ENCODE measurements at regions not wholly inside any gene's neighbourhood (a gene's known extent, or its start where the extent isn't known, plus 50 kb on each side); places are given as distances from the start of the nearest gene placed in this dataset.

DNA sequence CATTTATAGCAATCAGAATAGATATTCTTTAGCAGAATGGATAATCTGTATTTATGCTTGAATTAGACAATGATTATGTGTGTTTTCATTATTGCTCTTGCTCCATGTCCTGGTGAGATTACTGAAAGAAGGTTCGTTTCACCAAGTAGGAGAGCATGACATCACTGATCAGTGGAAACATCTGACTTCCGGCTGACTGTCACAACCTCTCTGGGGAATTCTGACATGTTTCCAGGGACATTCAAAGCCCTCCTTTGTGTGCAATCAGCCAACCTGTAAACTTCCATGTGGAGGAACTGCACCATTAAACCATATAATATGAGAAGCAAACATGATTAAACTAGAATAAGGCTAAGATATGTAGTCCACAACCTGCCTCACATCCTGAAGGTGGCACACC, 424.8 kb upstream of the ADGRL4 start:
- Histone ChIP-seq H3K4me2 (ENCODE audit: unreplicated experiment) (no peak overlapping the region), H3K4me3 (no peak overlapping the region), H3K27ac (no peak overlapping the region), H2AFZ (no peak overlapping the region), H3K36me3 (ENCODE audit: low read depth) (no peaks in the 10 kb centered on the region), H3K79me2 (ENCODE audit: insufficient read depth) (no peaks in the 10 kb centered on the region), H3F3A (ENCODE audit: insufficient read depth) (no peaks in the 10 kb centered on the region), H4K20me1 (ENCODE audit: insufficient read depth) (no peaks in the 10 kb centered on the region), H3K4me1 (ENCODE audit: insufficient read depth) (no peaks in the 10 kb centered on the region), H3K9me3 (ENCODE audit: low read depth) (no peaks in the 10 kb centered on the region), H3K9ac (no peak overlapping the region), H3K9me2 (ENCODE audit: insufficient read depth) (no peaks in the 10 kb centered on the region), H3K27me3 (replicated peaks; ENCODE audit: insufficient read depth) (no peaks in the 10 kb centered on the region)
- DNase-seq: no peak
- in situ Hi-C loops (cut with MboI): no loop called here
- TF ChIP-seq EZH2phosphoT487 (IDR thresholded peaks at IDR 0.05; ENCODE audit: insufficient read depth, low read depth) (no peak), EZH2 (IDR thresholded peaks at IDR 0.05; ENCODE audit: insufficient read depth, poor library complexity, severe bottlenecking) (no peak)
- WGBS, 2 experiments (ENCODE audit: low coverage in 1 of 2, low lambda C conversion rate in 2 of 2, missing lambda C conversion rate in 2 of 2): 3 to 4% methylated on average over 2 of the region's 2 CpGs

DNA sequence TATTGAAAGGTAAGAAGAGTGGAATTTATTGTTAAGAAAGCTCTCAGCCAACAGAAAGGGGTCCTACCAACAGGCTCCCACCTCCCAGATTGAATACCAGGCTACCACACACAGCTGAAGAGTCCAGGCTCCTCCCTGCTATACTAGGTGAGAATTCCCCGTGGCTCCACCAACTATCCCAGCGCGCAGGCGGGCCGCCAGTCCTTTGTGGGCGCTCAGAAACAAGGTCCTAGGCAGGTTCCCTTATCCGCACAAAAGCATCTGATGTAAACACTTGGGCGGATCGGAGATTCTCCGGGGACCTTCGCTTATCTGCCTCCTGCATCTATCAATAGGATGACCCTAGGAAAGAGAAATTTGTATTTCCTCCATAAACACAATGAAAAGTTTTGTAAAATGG, 423.9 kb upstream of the ADGRL4 start:
- H3K27me3 ChIP-seq (replicated peaks; ENCODE audit: insufficient read depth): no peaks in the 10 kb centered on the region
- H3K4me3 ChIP-seq: no peak overlapping the region
- DNase-seq: no peak
- H3K4me1 ChIP-seq (ENCODE audit: insufficient read depth): no peaks in the 10 kb centered on the region
- no peaks in the 10 kb centered on the region for H4K20me1 ChIP-seq (ENCODE audit: insufficient read depth)
- no peak for TF ChIP-seq EZH2phosphoT487 (IDR thresholded peaks at IDR 0.05; ENCODE audit: insufficient read depth, low read depth)
- no peak for TF ChIP-seq EZH2 (IDR thresholded peaks at IDR 0.05; ENCODE audit: insufficient read depth, poor library complexity, severe bottlenecking)
- no peak overlapping the region for H2AFZ ChIP-seq
- H3K4me2 ChIP-seq (ENCODE audit: unreplicated experiment): no peak overlapping the region
- no peaks in the 10 kb centered on the region for H3K9me2 ChIP-seq (ENCODE audit: insufficient read depth)
- H3K79me2 ChIP-seq (ENCODE audit: insufficient read depth): no peaks in the 10 kb centered on the region
- H3K9me3 ChIP-seq (ENCODE audit: low read depth): no peaks in the 10 kb centered on the region
- H3F3A ChIP-seq (ENCODE audit: insufficient read depth): no peaks in the 10 kb centered on the region
- 64 to 69% methylated on average over 11 of the region's 11 CpGs for WGBS, 2 experiments (ENCODE audit: low coverage in 1 of 2, low lambda C conversion rate in 2 of 2, missing lambda C conversion rate in 2 of 2)
- no peaks in the 10 kb centered on the region for H3K36me3 ChIP-seq (ENCODE audit: low read depth)
- no peak overlapping the region for H3K9ac ChIP-seq
- no peak overlapping the region for H3K27ac ChIP-seq
- in situ Hi-C loops (cut with MboI): no loop called here

DNA sequence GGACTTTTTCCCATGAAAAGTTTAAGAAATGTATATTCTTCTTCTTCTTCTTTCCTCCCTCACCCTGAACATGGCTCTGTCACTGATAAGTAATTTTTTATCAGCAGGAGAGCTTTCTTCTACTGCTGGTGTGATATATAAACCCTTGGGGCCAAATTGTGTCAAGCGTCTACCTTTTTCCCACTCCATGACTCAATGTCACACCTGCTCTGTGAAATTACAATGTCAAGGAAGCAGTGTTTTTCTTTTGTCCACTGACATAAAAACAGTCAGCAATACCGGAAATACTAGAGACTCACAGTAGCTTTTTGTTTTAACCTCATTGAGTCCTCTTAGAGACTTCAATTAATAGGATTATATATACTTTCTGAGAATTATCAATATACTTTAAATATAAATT, 416.2 kb upstream of the ADGRL4 start:
- Histone ChIP-seq H4K20me1 (ENCODE audit: insufficient read depth) (no peaks in the 10 kb centered on the region), H3K27ac (no peak overlapping the region), H3K4me1 (ENCODE audit: insufficient read depth) (no peaks in the 10 kb centered on the region), H3K36me3 (ENCODE audit: low read depth) (no peaks in the 10 kb centered on the region), H3K4me2 (ENCODE audit: unreplicated experiment) (no peak overlapping the region), H3K27me3 (replicated peaks; ENCODE audit: insufficient read depth) (no peaks in the 10 kb centered on the region), H3K9me2 (ENCODE audit: insufficient read depth) (no peaks in the 10 kb centered on the region), H2AFZ (no peak overlapping the region), H3K79me2 (ENCODE audit: insufficient read depth) (no peaks in the 10 kb centered on the region), H3K9ac (no peak overlapping the region), H3F3A (ENCODE audit: insufficient read depth) (no peaks in the 10 kb centered on the region), H3K9me3 (ENCODE audit: low read depth) (no peaks in the 10 kb centered on the region), H3K4me3 (no peak overlapping the region)
- in situ Hi-C loops (cut with MboI): no loop called here
- no peak for TF ChIP-seq EZH2phosphoT487 (IDR thresholded peaks at IDR 0.05; ENCODE audit: insufficient read depth, low read depth)
- TF ChIP-seq EZH2 (IDR thresholded peaks at IDR 0.05; ENCODE audit: insufficient read depth, poor library complexity, severe bottlenecking): no peak
- DNase-seq: no peak
- WGBS, 2 experiments (ENCODE audit: low coverage in 1 of 2, low lambda C conversion rate in 2 of 2, missing lambda C conversion rate in 2 of 2): 11 to 35% methylated on average over 2 of the region's 2 CpGs

DNA sequence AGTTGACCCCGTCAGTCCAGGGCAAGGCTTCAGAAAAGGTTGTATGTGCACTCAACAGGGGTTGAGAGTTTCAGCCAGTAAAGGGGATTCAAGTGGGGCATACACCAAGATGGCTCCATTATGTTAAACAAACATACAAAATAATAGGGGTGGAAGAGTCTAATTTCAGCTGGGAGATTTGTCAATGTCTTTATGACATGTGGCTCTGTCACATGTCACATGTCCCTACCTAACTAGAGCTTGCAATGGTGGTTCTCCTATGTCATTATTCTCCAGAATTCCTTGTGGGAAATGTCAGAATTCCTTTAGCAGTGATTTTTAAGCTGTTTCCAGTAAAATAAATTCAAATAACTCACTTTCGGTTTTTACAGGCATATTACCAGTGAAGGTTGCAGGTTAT, 392.0 kb upstream of the ADGRL4 start:
- H3K9me3 ChIP-seq (ENCODE audit: low read depth): no peaks in the 10 kb centered on the region
- H3K36me3 ChIP-seq (ENCODE audit: low read depth): no peaks in the 10 kb centered on the region
- no peak overlapping the region for H3K4me3 ChIP-seq
- H3K4me2 ChIP-seq (ENCODE audit: unreplicated experiment): no peak overlapping the region
- in situ Hi-C loops (cut with MboI): no loop called here
- no peaks in the 10 kb centered on the region for H3K9me2 ChIP-seq (ENCODE audit: insufficient read depth)
- DNase-seq: no peak
- H4K20me1 ChIP-seq (ENCODE audit: insufficient read depth): no peaks in the 10 kb centered on the region
- no peaks in the 10 kb centered on the region for H3K79me2 ChIP-seq (ENCODE audit: insufficient read depth)
- no peaks in the 10 kb centered on the region for H3K4me1 ChIP-seq (ENCODE audit: insufficient read depth)
- H3K27ac ChIP-seq: no peak overlapping the region
- H3K27me3 ChIP-seq (replicated peaks; ENCODE audit: insufficient read depth): no peaks in the 10 kb centered on the region; the same call in 1 of the 2 replicates
- H2AFZ ChIP-seq: no peak overlapping the region
- H3F3A ChIP-seq (ENCODE audit: insufficient read depth): no peaks in the 10 kb centered on the region
- H3K9ac ChIP-seq: no peak overlapping the region
- 34 to 35% methylated on average over 2 of the region's 2 CpGs for WGBS, 2 experiments (ENCODE audit: low coverage in 1 of 2, low lambda C conversion rate in 2 of 2, missing lambda C conversion rate in 2 of 2)
- TF ChIP-seq EZH2 (IDR thresholded peaks at IDR 0.05; ENCODE audit: insufficient read depth, poor library complexity, severe bottlenecking): no peak
- TF ChIP-seq EZH2phosphoT487 (IDR thresholded peaks at IDR 0.05; ENCODE audit: insufficient read depth, low read depth): no peak

DNA sequence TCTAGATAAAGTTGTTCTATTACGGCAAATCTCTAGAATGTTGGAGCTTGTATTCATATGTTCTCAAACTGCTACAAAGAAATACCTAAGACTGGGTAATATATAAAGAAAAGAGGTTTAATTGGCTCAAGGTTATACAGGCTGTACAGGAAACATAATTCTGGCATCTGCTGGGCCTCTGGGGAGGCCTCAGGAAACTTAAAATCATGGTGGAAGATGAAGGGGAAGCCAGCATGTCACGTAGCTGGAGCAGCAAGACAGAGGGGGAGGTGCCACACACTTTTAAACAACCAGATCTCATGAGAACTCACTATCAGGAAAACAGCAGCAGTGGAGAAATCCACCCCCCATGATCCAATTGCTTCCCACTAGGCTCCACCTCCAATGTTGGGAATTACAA, 390.4 kb upstream of the ADGRL4 start:
- Histone ChIP-seq H3K4me1 (ENCODE audit: insufficient read depth) (no peaks in the 10 kb centered on the region), H3F3A (ENCODE audit: insufficient read depth) (no peaks in the 10 kb centered on the region), H3K9me2 (ENCODE audit: insufficient read depth) (no peaks in the 10 kb centered on the region), H3K9me3 (ENCODE audit: low read depth) (no peaks in the 10 kb centered on the region), H3K79me2 (ENCODE audit: insufficient read depth) (no peaks in the 10 kb centered on the region), H3K27me3 (replicated peaks; ENCODE audit: insufficient read depth) (no peaks in the 10 kb centered on the region; the same call in 1 of the 2 replicates), H4K20me1 (ENCODE audit: insufficient read depth) (no peaks in the 10 kb centered on the region), H3K27ac (no peak overlapping the region), H3K36me3 (ENCODE audit: low read depth) (no peaks in the 10 kb centered on the region), H2AFZ (no peak overlapping the region), H3K4me2 (ENCODE audit: unreplicated experiment) (no peak overlapping the region), H3K4me3 (no peak overlapping the region), H3K9ac (no peak overlapping the region)
- TF ChIP-seq EZH2phosphoT487 (IDR thresholded peaks at IDR 0.05; ENCODE audit: insufficient read depth, low read depth) (no peak), EZH2 (IDR thresholded peaks at IDR 0.05; ENCODE audit: insufficient read depth, poor library complexity, severe bottlenecking) (no peak)
- in situ Hi-C loops (cut with MboI): no loop called here
- DNase-seq: no peak
- WGBS, 2 experiments (ENCODE audit: low coverage in 1 of 2, low lambda C conversion rate in 2 of 2, missing lambda C conversion rate in 2 of 2): 27 to 29% methylated on average over 2 of the region's 2 CpGs

Data from GM23248 (cell line).